ENCODE measurements at regions not wholly inside any gene's neighbourhood (a gene's known extent, or its start where the extent isn't known, plus 50 kb on each side); places are given as distances from the start of the nearest gene placed in this dataset.

- H3K4me3 ChIP-seq = no peak overlapping the region
- WGBS, 5 donors = 67 to 87% (median 78%) methylated on average over 1 of the region's 1 CpG
These were observed 171.9 kb downstream of the TRAM1L1 start for GRCh38 chr4:116913451-116913850.

GRCh38 chr4:116906758-116907157 lies 178.6 kb downstream of the TRAM1L1 start:
- intact Hi-C loops (cut with DNase I; ENCODE audit: low total_unique reads) = no loop called here
- no peak for DNase-seq
- Histone ChIP-seq H3K4me1 (no peaks in the 10 kb centered on the region), H3K9me3 (no peaks in the 10 kb centered on the region), H3K4me3 (no peak overlapping the region), H3K27me3 (no peaks in the 10 kb centered on the region), H3K36me3 (no peaks in the 10 kb centered on the region), H3K27ac (no peak overlapping the region)
- WGBS, 5 donors = 80 to 94% (median 86%) methylated on average over 2 of the region's 2 CpGs
- TF ChIP-seq POLR2A (IDR thresholded peaks at IDR 0.05) (no peak), POLR2AphosphoS5 (IDR thresholded peaks at IDR 0.05) (no peak), CTCF (IDR thresholded peaks at IDR 0.05) (no peak), EP300 (IDR thresholded peaks at IDR 0.05) (no peak)

More at GRCh38 chr4:116913451-116913850, 171.9 kb downstream of the TRAM1L1 start:
- TF ChIP-seq POLR2AphosphoS5 (IDR thresholded peaks at IDR 0.05) = no peak
- no peak for TF ChIP-seq EP300 (IDR thresholded peaks at IDR 0.05)
- no peak for TF ChIP-seq CTCF (IDR thresholded peaks at IDR 0.05)
- no peaks in the 10 kb centered on the region for H3K9me3 ChIP-seq
- no peaks in the 10 kb centered on the region for H3K4me1 ChIP-seq
- intact Hi-C loops (cut with DNase I; ENCODE audit: low total_unique reads) = no loop called here
- H3K27me3 ChIP-seq = no peaks in the 10 kb centered on the region
- no peak for DNase-seq
- no peak overlapping the region for H3K27ac ChIP-seq
- H3K36me3 ChIP-seq = no peaks in the 10 kb centered on the region

- Histone ChIP-seq H3K4me1 (no peaks in the 10 kb centered on the region), H3K36me3 (no peaks in the 10 kb centered on the region), H3K27ac (no peak overlapping the region), H3K4me3 (no peak overlapping the region), H3K27me3 (no peaks in the 10 kb centered on the region), H3K9me3 (no peaks in the 10 kb centered on the region)
- intact Hi-C loops (cut with DNase I; ENCODE audit: low total_unique reads) = no loop called here
- no peak for TF ChIP-seq CTCF (IDR thresholded peaks at IDR 0.05)
- no peak for TF ChIP-seq EP300 (IDR thresholded peaks at IDR 0.05)
- no peak for TF ChIP-seq POLR2AphosphoS5 (IDR thresholded peaks at IDR 0.05)
- no peak for TF ChIP-seq POLR2A (IDR thresholded peaks at IDR 0.05)
- 78 to 89% (median 84%) methylated on average over 1 of the region's 1 CpG for WGBS, 5 donors
- no peak for DNase-seq
These were observed 185.8 kb downstream of the TRAM1L1 start for GRCh38 chr4:116899561-116899960.

- intact Hi-C loops (cut with DNase I; ENCODE audit: low total_unique reads) = no loop called here
- Histone ChIP-seq H3K27ac (no peak overlapping the region), H3K4me1 (no peaks in the 10 kb centered on the region), H3K36me3 (no peaks in the 10 kb centered on the region), H3K4me3 (no peak overlapping the region), H3K27me3 (no peaks in the 10 kb centered on the region), H3K9me3 (no peaks in the 10 kb centered on the region)
- no peak for TF ChIP-seq POLR2AphosphoS5 (IDR thresholded peaks at IDR 0.05)
- TF ChIP-seq EP300 (IDR thresholded peaks at IDR 0.05) = no peak
- TF ChIP-seq POLR2A (IDR thresholded peaks at IDR 0.05) = no peak
- no peak for TF ChIP-seq CTCF (IDR thresholded peaks at IDR 0.05)
- DNase-seq = no peak
These were observed 199.8 kb downstream of the TRAM1L1 start for GRCh38 chr4:116885579-116885978.
